ENCODE measurements at regions not wholly inside any gene's neighbourhood (a gene's known extent, or its start where the extent isn't known, plus 50 kb on each side); places are given as distances from the start of the nearest gene placed in this dataset.

DNA sequence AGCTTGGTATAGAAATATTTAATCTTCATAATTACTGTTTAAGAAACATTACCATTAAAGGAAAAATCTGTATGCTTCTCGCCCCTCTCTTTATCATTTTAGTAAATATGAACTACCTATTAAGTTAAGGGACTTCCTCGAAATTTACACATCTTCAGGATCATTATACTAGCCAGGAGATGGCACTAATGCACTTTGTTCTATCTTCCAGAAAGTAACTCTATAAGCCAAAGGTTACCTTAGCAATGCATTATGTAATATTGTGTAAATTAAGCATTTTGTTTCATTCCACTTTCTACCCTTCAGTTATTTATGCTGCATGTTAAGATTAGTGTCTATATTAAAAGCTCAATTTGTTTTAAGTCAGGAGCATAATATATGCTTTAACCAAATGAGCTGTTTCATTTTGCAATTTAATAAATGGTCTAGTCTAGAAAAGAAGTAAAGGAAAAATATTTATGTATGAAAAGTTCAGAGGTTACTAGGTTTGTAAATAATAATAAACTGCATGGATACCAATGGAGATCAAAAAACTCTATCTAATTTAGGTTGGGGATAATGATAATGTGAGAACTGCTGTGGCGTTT, 128.5 kb downstream of the ANKRD7 start:
- no peaks in the 10 kb centered on the region for H3K36me3 ChIP-seq (ENCODE audit: insufficient read depth)
- Mint-ChIP-seq H3K27ac (no peak overlapping the region), H3K9me3 (peaks cover 8% of the 10 kb centered on the region; the same call in 2 of the 3 replicates), H3K27me3 (ENCODE audit: insufficient read depth, low read depth, poor library complexity) (peaks cover 2% of the 10 kb centered on the region), H3K4me3 (no peak overlapping the region), H3K4me1 (peaks cover 15% of the 10 kb centered on the region; the same call in 2 of the 3 replicates), H3K36me3 (ENCODE audit: low read depth) (peaks cover 5% of the 10 kb centered on the region; the same call in 2 of the 3 replicates)
- ATAC-seq = no peak; the same call in 2 of the 3 replicates
- DNase-seq (ENCODE audit: low spot score) = peak; percentile 32
- no peaks in the 10 kb centered on the region for H3F3A ChIP-seq (replicated peaks; ENCODE audit: low read depth)
- no peaks in the 10 kb centered on the region for H3K79me2 ChIP-seq (replicated peaks; ENCODE audit: insufficient read depth)
- H3K4me2 ChIP-seq = no peak overlapping the region
- no peaks in the 10 kb centered on the region for H3K9me2 ChIP-seq (ENCODE audit: insufficient read depth)
- no peak overlapping the region for H3K4me3 ChIP-seq
- no peaks in the 10 kb centered on the region for H3K27me3 ChIP-seq (ENCODE audit: insufficient read depth)
- H2AFZ ChIP-seq = no peak overlapping the region
- no peak overlapping the region for H3K27ac ChIP-seq (ENCODE audit: low read depth)
- H4K20me1 ChIP-seq (replicated peaks; ENCODE audit: insufficient read depth) = no peaks in the 10 kb centered on the region
- no peaks in the 10 kb centered on the region for H3K4me1 ChIP-seq (ENCODE audit: insufficient read depth)
- TF ChIP-seq, protein P1, sequence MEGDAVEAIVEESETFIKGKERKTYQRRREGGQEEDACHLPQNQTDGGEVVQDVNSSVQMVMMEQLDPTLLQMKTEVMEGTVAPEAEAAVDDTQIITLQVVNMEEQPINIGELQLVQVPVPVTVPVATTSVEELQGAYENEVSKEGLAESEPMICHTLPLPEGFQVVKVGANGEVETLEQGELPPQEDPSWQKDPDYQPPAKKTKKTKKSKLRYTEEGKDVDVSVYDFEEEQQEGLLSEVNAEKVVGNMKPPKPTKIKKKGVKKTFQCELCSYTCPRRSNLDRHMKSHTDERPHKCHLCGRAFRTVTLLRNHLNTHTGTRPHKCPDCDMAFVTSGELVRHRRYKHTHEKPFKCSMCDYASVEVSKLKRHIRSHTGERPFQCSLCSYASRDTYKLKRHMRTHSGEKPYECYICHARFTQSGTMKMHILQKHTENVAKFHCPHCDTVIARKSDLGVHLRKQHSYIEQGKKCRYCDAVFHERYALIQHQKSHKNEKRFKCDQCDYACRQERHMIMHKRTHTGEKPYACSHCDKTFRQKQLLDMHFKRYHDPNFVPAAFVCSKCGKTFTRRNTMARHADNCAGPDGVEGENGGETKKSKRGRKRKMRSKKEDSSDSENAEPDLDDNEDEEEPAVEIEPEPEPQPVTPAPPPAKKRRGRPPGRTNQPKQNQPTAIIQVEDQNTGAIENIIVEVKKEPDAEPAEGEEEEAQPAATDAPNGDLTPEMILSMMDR (conservative IDR thresholded peaks at IDR 0.05; ENCODE audit: low read depth in 2 of 2) = peak; percentile 55 to 56
- TF ChIP-seq POLR2AphosphoS5 (IDR thresholded peaks at IDR 0.05; ENCODE audit: low read depth) = no peak

DNA sequence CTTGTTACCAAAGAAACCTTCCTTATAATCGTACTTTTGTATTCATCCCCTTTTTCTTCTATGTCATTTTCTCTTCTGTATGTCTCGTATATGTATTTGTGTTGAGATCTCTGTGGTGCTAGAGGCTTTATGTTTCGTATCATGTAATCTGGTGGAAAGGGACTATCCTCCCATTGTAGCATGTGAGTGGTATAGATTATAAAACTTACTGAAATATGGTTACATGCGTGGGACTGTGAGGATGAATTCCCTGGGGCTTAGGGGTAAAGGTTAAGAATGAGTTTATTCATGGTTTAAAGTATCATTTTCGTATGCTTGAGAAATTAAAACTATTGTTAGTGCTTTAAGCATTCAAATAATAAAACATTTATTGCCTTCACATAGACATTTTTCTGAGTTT, 141.9 kb downstream of the ANKRD7 start:
- Mint-ChIP-seq H3K4me3 (no peak overlapping the region), H3K27me3 (ENCODE audit: insufficient read depth, low read depth, poor library complexity) (no peaks in the 10 kb centered on the region), H3K36me3 (ENCODE audit: low read depth) (no peaks in the 10 kb centered on the region), H3K9me3 (no peaks in the 10 kb centered on the region), H3K27ac (no peak overlapping the region), H3K4me1 (no peaks in the 10 kb centered on the region)
- H3K4me3 ChIP-seq = no peak overlapping the region
- no peaks in the 10 kb centered on the region for H3K9me2 ChIP-seq (ENCODE audit: insufficient read depth)
- no peaks in the 10 kb centered on the region for H3K36me3 ChIP-seq (ENCODE audit: insufficient read depth)
- no peak for TF ChIP-seq EZH2phosphoT487 (IDR thresholded peaks at IDR 0.05; ENCODE audit: unreplicated experiment)
- TF ChIP-seq POLR2AphosphoS5 (IDR thresholded peaks at IDR 0.05; ENCODE audit: low read depth) = no peak
- no peak for TF ChIP-seq ZNF462 (CRISPR knock-in tag; IDR thresholded peaks at IDR 0.05)
- TF ChIP-seq ETS1 (IDR thresholded peaks at IDR 0.05) = no peak
- DNase-seq (ENCODE audit: low spot score) (no peak), ATAC-seq (no peak)
- no peaks in the 10 kb centered on the region for H4K20me1 ChIP-seq (replicated peaks; ENCODE audit: insufficient read depth)
- no peak overlapping the region for H3K27ac ChIP-seq (ENCODE audit: low read depth)
- H3K27me3 ChIP-seq (ENCODE audit: insufficient read depth) = no peaks in the 10 kb centered on the region
- no peak overlapping the region for H3K4me2 ChIP-seq
- no peaks in the 10 kb centered on the region for H3K4me1 ChIP-seq (ENCODE audit: insufficient read depth)
- H2AFZ ChIP-seq = no peak overlapping the region
- no peaks in the 10 kb centered on the region for H3F3A ChIP-seq (replicated peaks; ENCODE audit: low read depth)
- H3K79me2 ChIP-seq (replicated peaks; ENCODE audit: insufficient read depth) = no peaks in the 10 kb centered on the region

Measured in GM23338 (cell line).